ENCODE measurements at regions not wholly inside any gene's neighbourhood (a gene's known extent, or its start where the extent isn't known, plus 50 kb on each side); places are given as distances from the start of the nearest gene placed in this dataset.
"Not testable (repeated sequence)": the region's sequence is repeated elsewhere in the genome, so short reads cannot be mapped to it uniquely, and the experiment has no call there.

GRCh38 chr4:33467291-33467690, 2747.1 kb downstream of the PCDH7 start:
- no peak for DNase-seq

- DNase-seq, result no peak
Measured at GRCh38 chr4:33470805-33471204, 2750.6 kb downstream of the PCDH7 start.

- DNase-seq, result no peak
Measured at GRCh38 chr4:33477715-33478114, 2757.5 kb downstream of the PCDH7 start.

- DNase-seq, result no peak
Measured at GRCh38 chr4:33482773-33483172, 2761.5 kb downstream of the ARAP2 start.

- DNase-seq, result peak; percentile 41
Measured at GRCh38 chr4:33485111-33485510, 2759.2 kb downstream of the ARAP2 start.

GRCh38 chr4:33493231-33493630, 2751.1 kb downstream of the ARAP2 start:
- DNase-seq, result no peak

- no peak for DNase-seq
Measured at GRCh38 chr4:33494150-33494549, 2750.2 kb downstream of the ARAP2 start.

- not testable (repeated sequence) for DNase-seq
Measured at GRCh38 chr4:33501587-33501986, 2742.7 kb downstream of the ARAP2 start.

GRCh38 chr4:33512397-33512796, 2731.9 kb downstream of the ARAP2 start:
- no peak for DNase-seq

- DNase-seq, result no peak
Measured at GRCh38 chr4:33518856-33519255, 2725.5 kb downstream of the ARAP2 start.

- no peak for DNase-seq
Measured at GRCh38 chr4:33532821-33533220, 2711.5 kb downstream of the ARAP2 start.

- DNase-seq, result no peak
Measured at GRCh38 chr4:33536898-33537297, 2707.4 kb downstream of the ARAP2 start.

- DNase-seq, result no peak
Measured at GRCh38 chr4:33537527-33537926, 2706.8 kb downstream of the ARAP2 start.

- no peak for DNase-seq
Measured at GRCh38 chr4:33543941-33544450, 2700.3 kb downstream of the ARAP2 start.

GRCh38 chr4:33551244-33551643, 2693.1 kb downstream of the ARAP2 start:
- no peak for DNase-seq

GRCh38 chr4:33561259-33561658, 2683.1 kb downstream of the ARAP2 start:
- DNase-seq, result no peak

GRCh38 chr4:33566649-33567048, 2677.7 kb downstream of the ARAP2 start:
- no peak for DNase-seq

- no peak for DNase-seq
Measured at GRCh38 chr4:33577791-33578190, 2666.5 kb downstream of the ARAP2 start.

- no peak for DNase-seq
Measured at GRCh38 chr4:33579951-33580350, 2664.4 kb downstream of the ARAP2 start.

- no peak for DNase-seq
Measured at GRCh38 chr4:33592701-33593100, 2651.6 kb downstream of the ARAP2 start.

- no peak for DNase-seq
Measured at GRCh38 chr4:33606951-33607350, 2637.4 kb downstream of the ARAP2 start.

- DNase-seq, result no peak
Measured at GRCh38 chr4:33616121-33616520, 2628.2 kb downstream of the ARAP2 start.

- no peak for DNase-seq
Measured at GRCh38 chr4:33625748-33626147, 2618.6 kb downstream of the ARAP2 start.

- no peak for DNase-seq
Measured at GRCh38 chr4:33626221-33626620, 2618.1 kb downstream of the ARAP2 start.

GRCh38 chr4:33628296-33628695, 2616.0 kb downstream of the ARAP2 start:
- no peak for DNase-seq

GRCh38 chr4:33649015-33649414, 2595.3 kb downstream of the ARAP2 start:
- no peak for DNase-seq
